Keratinocyte (primary cell): ENCODE measurements at regions not wholly inside any gene's neighbourhood (a gene's known extent, or its start where the extent isn't known, plus 50 kb on each side); places are given as distances from the start of the nearest gene placed in this dataset.
"Not testable (repeated sequence)": the region's sequence is repeated elsewhere in the genome, so short reads cannot be mapped to it uniquely, and the experiment has no call there.

Experiments
- CTCF ChIP-seq, 3 experiments: IDR thresholded peaks in 1 of 3; conservative IDR thresholded peaks in 1 of 3; optimal IDR thresholded peaks in 1 of 3; 2 replicates in 2 of 3; 3 replicates in 1 of 3; pipeline versions ENCODE3 to v1.5.1; 2011; ENCODE audit warnings: low read length in 3 of 3, mild to moderate bottlenecking in 3 of 3, moderate library complexity in 2 of 3, control low read depth in 1 of 3, inconsistent platforms in 1 of 3; ENCODE audit not compliant: insufficient read depth in 2 of 3; ENCODE audit errors: extremely low read depth in 1 of 3
- EZH2 ChIP-seq: IDR thresholded peaks from one replicate; pipeline ENCODE4 v1.6.1; 2012; ENCODE audit warnings: inconsistent platforms, mild to moderate bottlenecking, low read length, moderate library complexity

GRCh38 chr9:74424488-74424887, 72.6 kb upstream of the RORB start:
- not testable (repeated sequence) for TF ChIP-seq CTCF (optimal IDR thresholded peaks at IDR 0.05 in 1 of 3, IDR thresholded peaks at IDR 0.05 in 1 of 3, conservative IDR thresholded peaks at IDR 0.05 in 1 of 3; ENCODE audit: extremely low read depth in 1 of 3, insufficient read depth in 2 of 3, low read length in 3 of 3); EZH2
